Tibial nerve (tissue), 4 donors: ENCODE measurements at regions not wholly inside any gene's neighbourhood (a gene's known extent, or its start where the extent isn't known, plus 50 kb on each side); places are given as distances from the start of the nearest gene placed in this dataset.

Source experiments
- DNase-seq, 2 donors: peaks; one replicate each; pipeline ENCODE4 v3.0.0-alpha.2; 2019; ENCODE audit warnings: low spot score in 2 of 2
- H3K27ac ChIP-seq, 4 donors: fragments of 200-600 bp; sonication (generic) in 3 of 4; one replicate each; pipeline ENCODE4 v1.5.1; 2017 to 2019; ENCODE audit warnings: mild to moderate bottlenecking in 1 of 4
- H3K27me3 ChIP-seq, 2 donors: fragments of 200-600 bp; sonication (generic) in 1 of 2; one replicate each; pipeline versions ENCODE4 v1.5.1 to v1.6.0; 2017 to 2019
- H3K36me3 ChIP-seq, 3 donors: fragments of 200-600 bp; sonication (generic); one replicate each; pipeline ENCODE4 v1.5.1; 2018 to 2019
- H3K4me1 ChIP-seq, 4 donors: fragments of 200-600 bp; sonication (generic) in 3 of 4; one replicate each; pipeline ENCODE4 v1.5.1; 2017 to 2019
- H3K4me3 ChIP-seq, 4 donors: fragments of 200-600 bp; sonication (generic) in 3 of 4; one replicate each; pipeline ENCODE4 v1.5.1; 2017 to 2019; ENCODE audit warnings: mild to moderate bottlenecking in 1 of 4, moderate library complexity in 1 of 4
- H3K9me3 ChIP-seq, 4 donors: fragments of 200-600 bp; sonication (generic) in 3 of 4; one replicate each; pipeline ENCODE4 v1.5.1; 2017 to 2019
- EP300 ChIP-seq, 2 donors: sonication (generic); formaldehyde crosslinking; IDR thresholded peaks; one replicate each; pipeline ENCODE4 v1.6.1; 2017; ENCODE audit warnings: antibody characterized with exemption in 2 of 2, mild to moderate bottlenecking in 1 of 2
- POLR2A ChIP-seq, 2 donors: fragments of 450-650 bp; IDR thresholded peaks; one replicate each; pipeline ENCODE4 v1.6.1; 2017; ENCODE audit warnings: antibody characterized with exemption in 2 of 2, mild to moderate bottlenecking in 2 of 2, moderate library complexity in 2 of 2
- WGBS, 2 donors: methylation state at CpG; one replicate each; pipeline ENCODE4 v1.1.5; 2018; 5-methylcytosine and 5-hydroxymethylcytosine counted together
- TF ChIP-seq, protein P1 (sequence below), 5 experiments: fragments of 200-600 bp in 3 of 5; fragments of 450-650 bp in 2 of 5; sonication (generic) in 3 of 5; IDR thresholded peaks; one replicate each; pipeline ENCODE4 v1.5.1; 2016 to 2019; ENCODE audit warnings: antibody characterized with exemption in 5 of 5, mild to moderate bottlenecking in 3 of 5, moderate library complexity in 2 of 5

- no peaks in the 10 kb centered on the region for H3K4me1 ChIP-seq
- H3K9me3 ChIP-seq, result peaks cover 0 to 15% (median 0%) of the 10 kb centered on the region in 4 donors
- TF ChIP-seq POLR2A (IDR thresholded peaks at IDR 0.05) (no peak), EP300 (IDR thresholded peaks at IDR 0.05) (no peak)
- TF ChIP-seq, protein P1, sequence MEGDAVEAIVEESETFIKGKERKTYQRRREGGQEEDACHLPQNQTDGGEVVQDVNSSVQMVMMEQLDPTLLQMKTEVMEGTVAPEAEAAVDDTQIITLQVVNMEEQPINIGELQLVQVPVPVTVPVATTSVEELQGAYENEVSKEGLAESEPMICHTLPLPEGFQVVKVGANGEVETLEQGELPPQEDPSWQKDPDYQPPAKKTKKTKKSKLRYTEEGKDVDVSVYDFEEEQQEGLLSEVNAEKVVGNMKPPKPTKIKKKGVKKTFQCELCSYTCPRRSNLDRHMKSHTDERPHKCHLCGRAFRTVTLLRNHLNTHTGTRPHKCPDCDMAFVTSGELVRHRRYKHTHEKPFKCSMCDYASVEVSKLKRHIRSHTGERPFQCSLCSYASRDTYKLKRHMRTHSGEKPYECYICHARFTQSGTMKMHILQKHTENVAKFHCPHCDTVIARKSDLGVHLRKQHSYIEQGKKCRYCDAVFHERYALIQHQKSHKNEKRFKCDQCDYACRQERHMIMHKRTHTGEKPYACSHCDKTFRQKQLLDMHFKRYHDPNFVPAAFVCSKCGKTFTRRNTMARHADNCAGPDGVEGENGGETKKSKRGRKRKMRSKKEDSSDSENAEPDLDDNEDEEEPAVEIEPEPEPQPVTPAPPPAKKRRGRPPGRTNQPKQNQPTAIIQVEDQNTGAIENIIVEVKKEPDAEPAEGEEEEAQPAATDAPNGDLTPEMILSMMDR (IDR thresholded peaks at IDR 0.05), result no peak
- no peak for DNase-seq
- no peak overlapping the region for H3K4me3 ChIP-seq
- no peak overlapping the region for H3K27ac ChIP-seq
- no peaks in the 10 kb centered on the region for H3K36me3 ChIP-seq
- no peaks in the 10 kb centered on the region for H3K27me3 ChIP-seq
- WGBS, 2 donors, result 69 to 83% methylated on average over 5 of the region's 5 CpGs
Observed at GRCh38 chr20:48230216-48230615, 444.9 kb upstream of the SULF2 start.

DNA sequence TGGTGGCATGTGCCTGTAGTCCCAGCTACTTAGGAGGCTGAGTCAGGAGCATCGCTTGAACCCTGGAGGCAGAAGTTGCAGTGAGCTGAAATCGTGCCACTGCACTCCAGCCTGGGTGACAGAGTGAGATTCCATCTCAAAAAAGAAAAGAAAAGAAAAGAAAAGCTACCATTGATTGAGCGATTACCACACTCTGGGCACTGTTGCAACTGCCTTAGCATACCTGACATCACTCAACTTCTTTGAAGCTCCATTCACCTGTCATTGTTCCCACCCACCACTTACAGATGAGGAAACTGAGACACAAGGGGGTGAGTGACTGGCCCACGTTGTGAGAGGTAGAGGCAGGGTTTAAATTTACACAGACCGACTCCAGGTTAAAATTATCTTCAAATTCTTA, 442.1 kb upstream of the SULF2 start:
- Histone ChIP-seq H3K27ac (no peak overlapping the region), H3K27me3 (no peaks in the 10 kb centered on the region), H3K36me3 (no peaks in the 10 kb centered on the region), H3K4me1 (no peaks in the 10 kb centered on the region), H3K4me3 (no peak overlapping the region), H3K9me3 (peaks cover 0 to 20% (median 0%) of the 10 kb centered on the region in 4 donors)
- TF ChIP-seq POLR2A (IDR thresholded peaks at IDR 0.05), result no peak
- TF ChIP-seq EP300 (IDR thresholded peaks at IDR 0.05), result no peak
- TF ChIP-seq, protein P1 (IDR thresholded peaks at IDR 0.05), result no peak
- DNase-seq, result no peak
- 87 to 90% methylated on average over 5 of the region's 5 CpGs for WGBS, 2 donors

DNA sequence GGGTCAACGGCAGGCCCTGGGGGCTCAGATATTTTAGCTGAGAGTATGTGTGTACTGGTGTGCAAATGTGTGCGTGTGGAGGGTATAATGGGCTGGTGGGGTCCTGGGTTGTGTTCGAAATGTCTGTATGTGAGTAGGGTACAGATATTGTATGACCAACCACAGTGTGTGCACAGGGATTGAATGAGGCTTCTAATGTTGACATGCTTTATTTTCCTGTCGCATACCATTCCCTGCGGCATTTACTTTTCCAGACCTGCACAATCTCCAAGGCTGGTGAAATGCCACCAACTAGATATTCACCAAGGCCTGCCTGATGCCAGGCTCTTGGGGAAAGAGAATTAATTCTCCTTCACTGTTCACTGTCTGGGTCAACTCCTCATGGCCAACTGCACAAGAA, 441.4 kb upstream of the SULF2 start:
- no peak for DNase-seq
- H3K36me3 ChIP-seq, result no peaks in the 10 kb centered on the region
- H3K4me3 ChIP-seq, result no peak overlapping the region
- H3K9me3 ChIP-seq, result peaks cover 0 to 19% (median 0%) of the 10 kb centered on the region in 4 donors
- no peak overlapping the region for H3K27ac ChIP-seq
- H3K27me3 ChIP-seq, result no peaks in the 10 kb centered on the region
- no peak for TF ChIP-seq POLR2A (IDR thresholded peaks at IDR 0.05)
- 91 to 92% methylated on average over 5 of the region's 5 CpGs for WGBS, 2 donors
- H3K4me1 ChIP-seq, result no peaks in the 10 kb centered on the region

DNA sequence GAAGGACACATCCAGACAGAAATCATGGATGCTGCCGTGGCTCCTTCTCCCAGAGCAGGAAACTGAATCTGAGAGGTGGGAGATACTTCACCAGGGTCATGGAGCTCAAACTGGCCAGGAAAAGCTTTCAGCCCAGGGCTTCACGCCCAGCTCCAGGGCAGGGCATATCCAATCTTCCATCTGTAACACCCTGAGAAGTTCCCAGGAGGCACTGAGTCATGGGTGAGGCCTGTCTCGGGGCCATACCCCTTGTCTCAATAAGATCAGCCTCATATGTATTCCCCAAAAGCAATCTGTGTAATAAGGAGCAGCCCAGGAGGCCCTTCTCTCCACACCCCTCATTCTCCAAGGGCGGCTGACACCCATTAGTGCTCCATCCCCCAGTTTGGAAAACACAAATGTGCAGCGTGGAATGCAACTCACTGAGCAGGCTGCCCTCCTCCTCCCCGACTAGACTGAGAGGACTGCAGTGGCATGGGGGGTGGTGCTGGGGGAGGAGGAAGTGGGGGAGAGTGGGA, 439.3 kb upstream of the SULF2 start:
- DNase-seq, result no peak
- Histone ChIP-seq H3K4me3 (no peak overlapping the region), H3K9me3 (peaks cover 0 to 6% (median 0%) of the 10 kb centered on the region in 4 donors), H3K36me3 (no peaks in the 10 kb centered on the region), H3K27me3 (no peaks in the 10 kb centered on the region), H3K27ac (no peak overlapping the region), H3K4me1 (no peaks in the 10 kb centered on the region)
- 49 to 54% methylated on average over 5 to 6 of the region's 6 CpGs for WGBS, 2 donors
- no peak for TF ChIP-seq EP300 (IDR thresholded peaks at IDR 0.05)
- TF ChIP-seq POLR2A (IDR thresholded peaks at IDR 0.05), result no peak
- TF ChIP-seq, protein P1 (IDR thresholded peaks at IDR 0.05), result no peak

- H3K4me1 ChIP-seq, result no peaks in the 10 kb centered on the region
- WGBS, 2 donors, result 84 to 89% methylated on average over 13 to 14 of the region's 14 CpGs
- H3K9me3 ChIP-seq, result peaks cover 0 to 6% (median 0%) of the 10 kb centered on the region in 4 donors
Observed at GRCh38 chr20:48223715-48224114, 438.4 kb upstream of the SULF2 start.

More at GRCh38 chr20:48223715-48224114, 438.4 kb upstream of the SULF2 start:
- Histone ChIP-seq H3K27me3 (no peaks in the 10 kb centered on the region), H3K27ac (no peak overlapping the region), H3K4me3 (no peak overlapping the region), H3K36me3 (no peaks in the 10 kb centered on the region)
- no peak for TF ChIP-seq EP300 (IDR thresholded peaks at IDR 0.05)
- no peak for TF ChIP-seq POLR2A (IDR thresholded peaks at IDR 0.05)
- TF ChIP-seq, protein P1 (IDR thresholded peaks at IDR 0.05), result no peak
- DNase-seq, result no peak
